ENCODE measurements at regions not wholly inside any gene's neighbourhood (a gene's known extent, or its start where the extent isn't known, plus 50 kb on each side); places are given as distances from the start of the nearest gene placed in this dataset.

GRCh38 chr2:166671801-166672200 lies 177.8 kb upstream of the SCN7A start:
- H3K9me3 ChIP-seq (replicated peaks; ENCODE audit: control insufficient read depth, insufficient read depth, low read length) = no peaks in the 10 kb centered on the region
- no peaks in the 10 kb centered on the region for H3K79me2 ChIP-seq (ENCODE audit: control insufficient read depth, insufficient read depth, low read length)
- no peaks in the 10 kb centered on the region for H4K20me1 ChIP-seq (replicated peaks; ENCODE audit: control insufficient read depth, extremely low read depth, insufficient read depth, low read length)
- no peaks in the 10 kb centered on the region for H3K4me1 ChIP-seq (ENCODE audit: control insufficient read depth, extremely low read depth, insufficient read depth, low read length)
- H3K4me3 ChIP-seq (replicated peaks in 1 of 3; ENCODE audit: insufficient read depth in 1 of 3, low read depth in 1 of 3, low read length in 3 of 3) = no peak overlapping the region
- ChIA-PET CTCF (no interaction called here), POLR2A (no interaction called here)
- no TSS peak for BruUV-seq (replicated peaks)
- no peak overlapping the region for H3K4me2 ChIP-seq (ENCODE audit: insufficient read depth, low read length)
- no peaks in the 10 kb centered on the region for H3K36me3 ChIP-seq (ENCODE audit: control insufficient read depth in 2 of 2, extremely low read depth in 1 of 2, insufficient read depth in 2 of 2, low read length in 2 of 2)
- no peak overlapping the region for H2AFZ ChIP-seq (ENCODE audit: low read depth, low read length)
- dilution Hi-C loops (cut with MboI; ENCODE audit: extremely low pct_ligation_motif_present, low sequenced_read_pairs) = no loop called here
- H3K9ac ChIP-seq (replicated peaks; ENCODE audit: extremely low read depth, insufficient read depth, low read length) = no peak overlapping the region
- H3K27me3 ChIP-seq (ENCODE audit: control insufficient read depth in 2 of 2, insufficient read depth in 2 of 2, low read length in 2 of 2) = no peaks in the 10 kb centered on the region
- TF ChIP-seq POLR2A (IDR thresholded peaks at IDR 0.05; ENCODE audit: low read depth, low read length) = no peak
- no peak for TF ChIP-seq POLR2AphosphoS5 (IDR thresholded peaks at IDR 0.05; ENCODE audit: insufficient read depth, low read depth, low read length)
- TF ChIP-seq CTCF (IDR thresholded peaks at IDR 0.05; ENCODE audit: extremely low read depth in 1 of 2, insufficient read depth in 1 of 2, low read depth in 1 of 2, low read length in 2 of 2) = no peak
- no peak for TF ChIP-seq GATA2 (IDR thresholded peaks at IDR 0.05; ENCODE audit: insufficient read depth, insufficient read length, low read depth, low read length)
- no peak for TF ChIP-seq JUN (IDR thresholded peaks at IDR 0.05; ENCODE audit: borderline replicate concordance, insufficient read depth, insufficient read length, low read depth)
- TF ChIP-seq EZH2 (IDR thresholded peaks at IDR 0.05; ENCODE audit: borderline replicate concordance, low read depth, low read length, severe bottlenecking) = no peak
- TF ChIP-seq MYC (IDR thresholded peaks at IDR 0.05; ENCODE audit: low read depth, low read length) = no peak
- TF ChIP-seq FOS (IDR thresholded peaks at IDR 0.05; ENCODE audit: borderline replicate concordance, insufficient read depth, low read length) = no peak
- no peak for TF ChIP-seq MAX (IDR thresholded peaks at IDR 0.05; ENCODE audit: insufficient read depth, insufficient read length)
- no peak overlapping the region for H3K27ac ChIP-seq (ENCODE audit: insufficient read depth, low read depth, low read length)
- peaks cover 2% of the 10 kb centered on the region for H3K9me1 ChIP-seq (replicated peaks; ENCODE audit: control insufficient read depth, extremely low read depth, insufficient read depth, low read length)
- no peak for FAIRE-seq
- no peak for DNase-seq (ENCODE audit: low read depth, low spot score)
- intact Hi-C loops (cut with micrococcal nuclease) = no loop called here
